Stomach smooth muscle (tissue), 2 donors: ENCODE measurements at regions not wholly inside any gene's neighbourhood (a gene's known extent, or its start where the extent isn't known, plus 50 kb on each side); places are given as distances from the start of the nearest gene placed in this dataset.

ENCODE experiments used
- H3K27ac ChIP-seq: one replicate; pipeline ENCODE4 v1.7.0; 2013; ENCODE audit warnings: mild to moderate bottlenecking, low read length, inconsistent platforms
- H3K27me3 ChIP-seq, 2 donors: one replicate each; pipeline ENCODE4 v1.7.0; 2013; ENCODE audit warnings: low read length in 2 of 2; ENCODE audit not compliant: insufficient read depth in 2 of 2, control insufficient read depth in 1 of 2
- H3K36me3 ChIP-seq, 2 donors: one replicate each; pipeline ENCODE4 v1.7.0; 2013; ENCODE audit warnings: low read length in 2 of 2; ENCODE audit not compliant: control insufficient read depth in 2 of 2, insufficient read depth in 2 of 2
- H3K4me1 ChIP-seq: one replicate; pipeline ENCODE4 v1.7.0; 2013; ENCODE audit warnings: low read length; ENCODE audit not compliant: control insufficient read depth, insufficient read depth
- H3K4me3 ChIP-seq, 2 donors: one replicate each; pipeline ENCODE4 v1.7.0; 2013; ENCODE audit warnings: low read length in 2 of 2
- H3K9ac ChIP-seq, 2 donors: one replicate each; pipeline ENCODE4 v1.7.0; 2013; ENCODE audit warnings: low read length in 2 of 2, mild to moderate bottlenecking in 1 of 2
- H3K9me3 ChIP-seq, 2 donors: one replicate each; pipeline ENCODE4 v1.7.0; 2013; ENCODE audit warnings: low read length in 2 of 2; ENCODE audit not compliant: control insufficient read depth in 2 of 2
- donor health status: healthy.
- donor health status: Pancreatic carcinoma.

DNA sequence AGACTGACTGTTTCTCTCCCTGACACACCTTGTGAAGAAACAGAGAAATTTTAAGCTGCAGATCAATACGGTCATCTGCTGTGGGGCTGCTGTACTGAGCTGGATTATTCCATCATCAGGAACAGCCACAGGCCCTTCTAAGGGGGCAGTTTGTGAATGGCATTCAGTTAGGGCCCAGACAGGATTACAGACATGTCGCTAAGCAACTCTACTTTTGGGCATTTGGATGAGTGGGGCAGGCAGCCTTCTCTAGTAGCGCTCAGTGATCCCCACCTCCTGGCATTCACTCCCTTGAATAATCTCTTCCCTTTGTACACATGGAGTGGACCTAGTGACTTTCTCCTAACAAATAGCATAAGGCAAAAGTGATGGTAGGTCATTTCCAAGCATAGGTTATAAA lies 144.4 kb upstream of the RARB start:
- Histone ChIP-seq H3K27ac (no peak overlapping the region), H3K9me3 (no peaks in the 10 kb centered on the region), H3K36me3 (no peaks in the 10 kb centered on the region), H3K9ac (no peak overlapping the region), H3K4me1 (no peaks in the 10 kb centered on the region), H3K27me3 (no peaks in the 10 kb centered on the region), H3K4me3 (no peak overlapping the region)

DNA sequence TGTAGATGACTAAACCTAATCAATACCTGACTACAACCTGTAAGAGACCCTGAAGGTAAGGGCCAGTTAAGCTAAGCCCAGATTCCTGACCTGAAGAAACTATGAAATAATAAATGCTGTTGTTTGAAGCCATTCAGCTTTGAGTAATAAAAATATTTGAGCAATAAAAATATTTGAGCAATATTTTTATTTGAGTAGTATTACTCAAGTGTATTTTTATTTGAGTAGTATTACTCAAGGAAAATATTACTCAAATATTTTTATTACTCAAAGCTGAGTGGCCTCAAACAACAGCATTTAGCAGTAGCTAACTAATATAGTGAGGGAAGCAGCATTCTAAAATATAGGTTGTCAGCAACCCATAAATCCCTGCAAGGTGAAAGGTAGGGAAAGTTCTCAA lies 143.8 kb upstream of the RARB start:
- no peak overlapping the region for H3K9ac ChIP-seq
- no peaks in the 10 kb centered on the region for H3K9me3 ChIP-seq
- no peaks in the 10 kb centered on the region for H3K27me3 ChIP-seq
- H3K27ac ChIP-seq = no peak overlapping the region
- H3K36me3 ChIP-seq = no peaks in the 10 kb centered on the region
- H3K4me1 ChIP-seq = no peaks in the 10 kb centered on the region
- H3K4me3 ChIP-seq = no peak overlapping the region

DNA sequence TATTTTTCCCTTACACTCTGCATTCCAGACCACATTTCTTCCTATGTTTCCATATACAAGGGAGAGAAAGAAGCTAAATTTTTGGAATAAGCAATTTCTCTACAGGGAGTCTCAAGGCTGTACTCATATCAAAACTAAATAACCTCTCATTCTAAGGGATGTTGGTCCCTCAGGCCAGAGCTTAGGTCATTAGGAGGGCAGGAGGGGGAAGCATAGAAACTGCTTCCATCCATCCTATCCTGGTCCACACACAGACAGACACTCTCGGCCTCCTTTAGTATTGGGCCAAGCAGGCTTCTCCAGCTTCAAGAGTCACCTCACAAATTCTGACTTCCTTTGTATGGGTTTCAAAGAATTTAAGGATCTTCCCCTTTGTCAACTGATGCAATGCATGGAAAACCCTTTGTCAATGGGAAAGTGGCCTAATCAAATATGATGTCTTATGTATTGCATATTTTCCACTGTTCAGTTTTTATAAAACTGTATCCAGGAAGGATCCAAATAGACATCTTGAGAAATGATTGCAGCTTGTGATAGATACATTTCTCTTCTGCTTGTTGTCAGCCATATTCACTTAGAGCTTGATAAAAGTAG lies 140.7 kb upstream of the RARB start:
- H3K4me3 ChIP-seq = no peak overlapping the region
- no peaks in the 10 kb centered on the region for H3K4me1 ChIP-seq
- H3K27me3 ChIP-seq = no peaks in the 10 kb centered on the region
- H3K9me3 ChIP-seq = no peaks in the 10 kb centered on the region
- no peak overlapping the region for H3K27ac ChIP-seq
- H3K36me3 ChIP-seq = no peaks in the 10 kb centered on the region
- no peak overlapping the region for H3K9ac ChIP-seq

DNA sequence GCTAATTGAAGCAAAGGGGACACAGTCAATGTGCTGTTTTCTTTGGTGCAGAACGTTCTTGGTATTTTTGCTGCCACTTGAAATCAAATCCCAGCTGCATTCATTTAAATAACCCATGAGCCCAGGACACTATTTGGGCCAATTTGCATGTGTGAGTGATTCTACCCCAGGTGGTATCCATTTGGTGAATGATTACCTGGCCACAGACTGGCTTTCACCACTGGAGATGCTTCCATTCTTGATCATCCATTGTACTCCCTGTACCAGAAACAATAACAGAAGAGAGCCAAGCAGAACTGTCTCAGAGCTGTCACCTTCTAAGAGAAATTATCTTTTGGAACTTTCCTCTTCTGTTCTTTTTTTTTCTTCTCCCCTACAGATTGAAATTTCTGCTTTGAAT lies 139.7 kb upstream of the RARB start:
- H3K27ac ChIP-seq = no peak overlapping the region
- no peaks in the 10 kb centered on the region for H3K36me3 ChIP-seq
- no peak overlapping the region for H3K4me3 ChIP-seq
- no peak overlapping the region for H3K9ac ChIP-seq
- H3K4me1 ChIP-seq = no peaks in the 10 kb centered on the region
- H3K9me3 ChIP-seq = no peaks in the 10 kb centered on the region
- H3K27me3 ChIP-seq = no peaks in the 10 kb centered on the region

DNA sequence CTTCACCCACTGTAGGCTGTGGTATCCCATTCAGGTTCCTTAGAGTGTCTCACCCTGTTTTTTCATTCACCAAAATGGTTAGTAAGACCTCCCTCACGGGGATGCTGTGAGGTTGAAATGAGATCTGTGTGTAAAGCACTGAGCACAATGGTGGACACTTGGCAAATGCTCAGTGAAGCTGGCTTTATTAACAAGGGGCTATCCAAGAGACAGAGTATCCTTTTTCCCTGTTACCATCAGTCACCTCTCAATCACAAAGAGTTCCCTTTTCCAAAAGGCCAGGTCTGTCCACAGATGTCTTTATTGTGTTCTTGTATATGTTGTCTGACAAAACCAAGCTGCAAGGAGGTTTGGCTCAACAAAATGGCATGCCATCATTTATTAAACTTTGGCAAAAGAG lies 138.9 kb upstream of the RARB start:
- H3K27ac ChIP-seq = no peak overlapping the region
- no peaks in the 10 kb centered on the region for H3K36me3 ChIP-seq
- H3K9me3 ChIP-seq = no peaks in the 10 kb centered on the region
- H3K4me3 ChIP-seq = no peak overlapping the region
- no peaks in the 10 kb centered on the region for H3K4me1 ChIP-seq
- H3K27me3 ChIP-seq = no peaks in the 10 kb centered on the region
- H3K9ac ChIP-seq = no peak overlapping the region

DNA sequence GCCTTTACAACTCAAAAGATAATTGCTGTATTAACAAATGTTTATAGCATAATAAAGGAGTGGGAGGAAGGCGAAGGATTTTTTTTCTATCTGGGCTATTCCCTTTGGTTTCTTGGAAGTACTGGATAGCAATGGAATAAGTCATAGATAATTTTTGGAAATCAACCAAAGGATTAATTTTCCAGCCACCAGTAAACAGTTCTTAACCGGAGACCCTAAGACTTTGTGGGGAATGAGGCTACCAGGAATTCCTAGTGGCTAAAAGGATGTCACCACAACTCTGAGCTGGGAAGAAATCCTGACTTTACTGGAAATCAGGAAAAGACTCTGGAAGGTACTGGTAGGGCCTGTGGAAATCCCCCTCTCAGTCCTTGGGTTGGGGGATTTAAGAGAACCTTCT lies 138.4 kb upstream of the RARB start:
- H3K27me3 ChIP-seq = no peaks in the 10 kb centered on the region
- H3K9me3 ChIP-seq = no peaks in the 10 kb centered on the region
- no peak overlapping the region for H3K4me3 ChIP-seq
- H3K9ac ChIP-seq = no peak overlapping the region
- H3K4me1 ChIP-seq = no peaks in the 10 kb centered on the region
- no peak overlapping the region for H3K27ac ChIP-seq
- H3K36me3 ChIP-seq = no peaks in the 10 kb centered on the region

DNA sequence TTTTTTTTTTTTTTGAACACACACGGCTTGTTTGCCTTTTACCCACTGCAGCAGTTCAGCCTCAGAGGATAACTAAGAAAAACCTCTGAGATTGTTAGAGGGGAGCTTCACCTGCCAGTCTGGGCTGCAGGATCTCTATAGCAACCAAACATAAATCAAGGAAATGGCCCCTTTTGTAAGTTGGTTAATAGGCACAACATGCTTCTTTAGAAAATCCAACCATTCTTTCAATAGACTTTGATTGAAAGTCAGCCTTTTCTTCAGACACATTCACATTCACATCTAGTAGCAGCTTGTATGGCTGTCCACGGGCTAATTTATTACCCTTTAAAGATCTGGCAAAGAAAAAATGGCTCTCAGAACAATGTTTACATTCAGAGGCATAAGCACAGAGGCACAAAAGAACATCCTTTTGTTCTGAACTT lies 136.6 kb upstream of the RARB start:
- H3K9ac ChIP-seq = no peak overlapping the region
- H3K36me3 ChIP-seq = no peaks in the 10 kb centered on the region
- no peak overlapping the region for H3K4me3 ChIP-seq
- no peaks in the 10 kb centered on the region for H3K27me3 ChIP-seq
- no peaks in the 10 kb centered on the region for H3K9me3 ChIP-seq
- H3K27ac ChIP-seq = no peak overlapping the region
- H3K4me1 ChIP-seq = no peaks in the 10 kb centered on the region

DNA sequence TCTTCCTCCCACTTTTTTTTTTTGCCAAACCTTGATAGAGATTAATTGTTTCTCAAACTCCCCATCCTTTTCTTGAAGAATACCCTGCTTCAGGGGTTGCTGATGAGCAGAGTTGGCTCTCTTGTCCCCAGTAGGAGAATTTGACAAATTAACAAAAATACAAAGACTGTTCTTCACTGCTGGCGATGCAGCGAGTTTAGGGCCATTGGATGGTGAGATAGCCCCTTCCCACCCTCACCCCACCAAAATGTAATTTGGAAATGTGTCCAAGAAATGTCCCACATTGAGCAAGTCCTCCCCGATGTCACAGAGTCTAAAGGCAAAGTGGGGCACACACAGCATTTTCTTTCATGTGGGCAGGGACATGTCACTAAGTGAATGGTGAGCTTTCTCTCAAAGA lies 136.0 kb upstream of the RARB start:
- Histone ChIP-seq H3K9ac (no peak overlapping the region), H3K9me3 (no peaks in the 10 kb centered on the region), H3K27ac (no peak overlapping the region), H3K27me3 (no peaks in the 10 kb centered on the region), H3K36me3 (no peaks in the 10 kb centered on the region), H3K4me1 (no peaks in the 10 kb centered on the region), H3K4me3 (no peak overlapping the region)

DNA sequence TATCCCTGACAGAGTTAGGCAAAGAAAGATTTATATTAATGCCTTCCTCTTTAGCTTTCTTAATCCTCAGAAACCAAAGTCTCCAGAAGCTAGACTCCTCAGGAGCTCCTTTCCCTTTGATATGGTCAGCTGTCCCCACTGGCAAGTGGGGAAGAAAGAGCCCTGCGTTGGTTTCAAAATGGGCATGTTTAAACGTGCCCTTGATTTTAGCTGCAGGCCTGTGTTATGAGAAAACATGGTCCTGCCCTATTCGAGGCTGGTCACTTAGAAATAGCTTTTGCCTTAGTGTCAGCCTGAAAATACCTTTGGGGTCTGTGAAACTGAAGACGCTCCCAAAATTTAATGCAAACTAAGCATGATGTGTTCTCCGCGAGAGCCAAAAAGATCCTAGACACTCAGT lies 135.5 kb upstream of the RARB start:
- no peaks in the 10 kb centered on the region for H3K4me1 ChIP-seq
- no peak overlapping the region for H3K9ac ChIP-seq
- no peak overlapping the region for H3K4me3 ChIP-seq
- no peak overlapping the region for H3K27ac ChIP-seq
- H3K27me3 ChIP-seq = no peaks in the 10 kb centered on the region
- no peaks in the 10 kb centered on the region for H3K36me3 ChIP-seq
- H3K9me3 ChIP-seq = no peaks in the 10 kb centered on the region

DNA sequence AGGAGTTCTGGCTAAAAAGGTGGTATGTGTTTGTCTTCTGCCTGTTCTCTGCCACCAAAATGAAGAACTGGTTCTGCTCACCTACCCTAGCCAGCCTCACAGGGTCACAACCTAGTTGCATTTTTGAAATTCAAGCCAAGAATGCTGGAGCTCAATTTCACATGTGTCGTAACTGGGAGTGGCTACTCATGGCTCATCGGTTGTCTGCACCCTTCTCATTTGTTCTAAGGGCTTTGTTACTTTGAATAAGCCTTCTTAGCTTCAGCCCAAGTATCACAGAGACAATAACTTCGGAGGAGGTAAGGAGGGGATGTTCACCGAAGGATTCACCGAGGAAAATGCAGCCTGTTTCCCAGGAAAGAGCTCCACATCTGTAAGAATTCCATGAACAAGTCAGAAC lies 134.3 kb upstream of the RARB start:
- Histone ChIP-seq H3K9me3 (no peaks in the 10 kb centered on the region), H3K27ac (no peak overlapping the region)

DNA sequence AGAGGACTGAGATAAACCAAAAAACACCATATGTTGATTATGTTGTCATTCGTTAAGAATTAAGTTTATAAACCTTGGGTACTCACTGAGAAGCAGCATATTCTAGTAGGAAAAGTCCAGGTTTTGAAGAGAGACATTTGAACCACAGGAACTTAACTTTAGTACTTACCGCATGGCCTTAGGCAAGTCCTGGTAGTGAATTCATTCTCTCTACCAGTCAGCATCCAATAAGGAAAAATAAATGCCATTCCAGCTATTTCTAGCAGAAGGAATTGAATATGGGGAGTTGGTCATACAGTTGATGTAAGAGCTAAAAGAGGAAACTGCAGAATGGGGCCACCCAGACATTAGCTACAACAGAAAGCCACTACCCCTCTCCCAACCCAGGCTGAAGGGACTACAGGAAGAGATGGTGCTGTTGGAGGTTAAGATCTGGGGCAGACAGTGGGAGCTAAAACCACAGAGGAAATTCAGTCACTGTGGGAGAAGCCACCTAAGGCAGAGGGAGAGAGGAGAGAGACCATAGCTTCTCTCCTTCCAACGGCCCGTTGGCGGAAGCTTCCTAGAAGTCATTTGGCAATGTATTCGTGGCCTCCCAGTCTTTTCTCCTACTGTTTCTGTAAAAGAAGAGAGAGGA lies 133.8 kb upstream of the RARB start:
- no peak overlapping the region for H3K4me3 ChIP-seq
- H3K4me1 ChIP-seq = no peaks in the 10 kb centered on the region
- H3K36me3 ChIP-seq = no peaks in the 10 kb centered on the region
- H3K27ac ChIP-seq = no peak overlapping the region
- H3K9me3 ChIP-seq = no peaks in the 10 kb centered on the region
- no peak overlapping the region for H3K9ac ChIP-seq
- H3K27me3 ChIP-seq = no peaks in the 10 kb centered on the region

More for the DNA sequence above, 134.3 kb upstream of the RARB start:
- Histone ChIP-seq H3K27me3 (no peaks in the 10 kb centered on the region), H3K9ac (no peak overlapping the region), H3K4me3 (no peak overlapping the region), H3K36me3 (no peaks in the 10 kb centered on the region), H3K4me1 (no peaks in the 10 kb centered on the region)
